ENCODE measurements at regions not wholly inside any gene's neighbourhood (a gene's known extent, or its start where the extent isn't known, plus 50 kb on each side); places are given as distances from the start of the nearest gene placed in this dataset.

GRCh38 chr10:35711615-35712411 is 69.7 kb upstream of the FZD8 start:
- no peak for TF ChIP-seq YY1 (IDR thresholded peaks at IDR 0.05; ENCODE audit: insufficient read depth, insufficient read length)
- no peak for TF ChIP-seq ZNF274 (IDR thresholded peaks at IDR 0.05; ENCODE audit: low read depth, low read length)

Measured in NT2/D1 (cell line).